HUDEP-2 (cell line): ENCODE measurements at regions not wholly inside any gene's neighbourhood (a gene's known extent, or its start where the extent isn't known, plus 50 kb on each side); places are given as distances from the start of the nearest gene placed in this dataset.
"Not testable (repeated sequence)": the region's sequence is repeated elsewhere in the genome, so short reads cannot be mapped to it uniquely, and the experiment has no call there.

Experiments used
- DNase-seq, 76 experiments: peaks; one replicate each; lab custom pipeline; 2025; ENCODE audit not compliant: unreplicated experiment in 76 of 76; lab: John Stamatoyannopoulos, UW

DNA sequence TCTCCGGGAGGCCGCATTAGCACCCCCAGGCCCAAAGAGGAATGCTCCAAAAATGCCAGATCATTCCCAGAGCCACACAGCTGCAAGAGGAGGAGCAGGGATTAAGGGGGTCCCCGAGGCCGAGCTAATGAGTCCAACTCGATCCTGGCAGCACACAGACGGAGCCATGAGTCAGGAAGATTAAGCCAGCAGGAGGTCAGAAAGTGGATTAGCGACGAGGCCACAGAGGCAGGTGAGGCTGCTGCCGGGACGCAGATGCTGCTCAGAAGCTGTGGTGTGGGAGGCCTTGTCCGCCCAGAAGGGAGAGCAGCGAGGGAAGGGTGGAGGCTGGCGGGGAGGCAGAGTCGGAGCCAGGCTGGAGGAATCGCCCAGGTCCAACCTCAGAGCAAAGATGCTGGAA lies 120.5 kb downstream of the SHANK2 start:
- DNase-seq, result no peak

DNA sequence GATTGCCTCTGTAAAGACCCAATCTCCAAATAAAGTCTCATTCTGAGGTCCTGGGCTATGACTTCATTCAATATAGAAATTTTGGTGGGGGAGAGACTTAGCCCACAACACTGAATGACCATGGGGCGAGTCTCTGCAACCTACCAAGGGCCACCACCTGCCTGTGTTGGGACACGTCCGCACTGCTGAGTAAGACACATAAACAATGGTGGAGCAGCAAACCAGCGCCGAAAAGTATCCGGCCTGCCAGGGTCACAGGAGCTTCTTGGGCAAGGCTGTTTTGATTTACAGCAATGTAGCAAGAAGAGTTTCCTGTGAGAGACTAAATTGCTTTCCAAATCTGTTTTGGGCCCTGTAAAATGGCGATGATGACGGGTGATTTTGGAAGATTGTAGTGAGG lies 122.3 kb downstream of the SHANK2 start:
- no peak for DNase-seq

DNA sequence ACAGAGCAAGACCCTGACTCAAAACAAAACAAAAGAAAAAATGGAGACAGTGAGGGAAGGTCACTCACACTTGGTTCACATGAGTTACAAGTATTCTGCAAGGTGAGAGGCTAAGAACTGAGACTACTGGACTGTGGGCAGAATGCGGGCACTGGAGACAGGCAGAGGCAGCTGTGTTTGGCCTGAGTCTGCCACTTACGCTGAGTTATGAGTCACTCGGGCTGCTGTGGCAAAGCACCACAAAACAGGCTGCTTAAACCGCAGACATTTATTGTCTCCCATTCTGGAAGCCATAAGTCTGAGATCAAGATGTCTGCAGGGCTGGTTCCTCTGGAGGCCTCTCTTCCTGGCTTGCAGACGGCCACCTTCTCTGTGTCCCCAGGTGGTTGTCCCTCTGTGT lies 122.8 kb downstream of the SHANK2 start:
- DNase-seq, result no peak

- no peak for DNase-seq
Observed at GRCh38 chr11:71127806-71128205, 124.6 kb downstream of the SHANK2 start.

DNA sequence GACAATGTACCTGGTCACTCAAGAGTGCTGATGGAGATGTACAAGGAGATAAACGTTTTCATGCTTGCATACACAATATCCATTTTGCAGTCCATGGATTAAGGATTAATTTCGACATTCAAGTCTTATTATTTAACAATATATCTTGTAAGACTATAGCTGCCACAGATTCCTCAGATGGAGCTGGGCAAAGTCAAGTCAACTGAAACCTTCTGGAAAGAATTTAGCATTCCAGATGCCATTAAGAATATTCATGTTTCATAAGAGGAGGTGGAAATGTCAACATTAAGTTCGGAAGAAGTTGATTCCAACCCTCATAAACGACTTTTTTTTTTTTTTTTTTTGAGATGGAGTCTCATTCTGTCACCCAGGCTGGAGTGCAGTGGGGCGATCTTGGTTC lies 126.0 kb downstream of the SHANK2 start:
- DNase-seq, result not testable (repeated sequence)

DNA sequence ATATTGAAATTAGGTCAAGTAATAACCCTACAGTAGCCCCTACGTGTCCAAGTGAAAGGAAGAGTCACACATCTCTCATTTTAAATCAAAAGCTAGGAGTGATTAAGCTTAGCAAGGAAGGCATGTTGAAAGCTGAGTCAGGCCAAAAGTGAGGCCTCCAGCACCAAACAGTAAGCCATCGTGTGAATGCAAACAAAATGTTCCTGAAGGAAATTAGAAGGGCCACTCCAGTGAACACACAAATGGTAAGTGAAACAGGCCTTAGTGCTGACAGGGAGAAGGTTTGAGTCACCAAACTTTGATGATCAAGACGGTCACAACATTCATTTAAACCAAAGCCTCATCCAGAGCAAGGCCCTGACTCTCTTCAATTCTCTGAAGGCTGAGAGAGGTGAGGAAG lies 127.2 kb downstream of the SHANK2 start:
- DNase-seq, result no peak

GRCh38 chr11:71124127-71124526 lies 128.2 kb downstream of the SHANK2 start:
- no peak for DNase-seq

- no peak for DNase-seq
Observed at GRCh38 chr11:71120471-71120896, 131.9 kb downstream of the SHANK2 start.

DNA sequence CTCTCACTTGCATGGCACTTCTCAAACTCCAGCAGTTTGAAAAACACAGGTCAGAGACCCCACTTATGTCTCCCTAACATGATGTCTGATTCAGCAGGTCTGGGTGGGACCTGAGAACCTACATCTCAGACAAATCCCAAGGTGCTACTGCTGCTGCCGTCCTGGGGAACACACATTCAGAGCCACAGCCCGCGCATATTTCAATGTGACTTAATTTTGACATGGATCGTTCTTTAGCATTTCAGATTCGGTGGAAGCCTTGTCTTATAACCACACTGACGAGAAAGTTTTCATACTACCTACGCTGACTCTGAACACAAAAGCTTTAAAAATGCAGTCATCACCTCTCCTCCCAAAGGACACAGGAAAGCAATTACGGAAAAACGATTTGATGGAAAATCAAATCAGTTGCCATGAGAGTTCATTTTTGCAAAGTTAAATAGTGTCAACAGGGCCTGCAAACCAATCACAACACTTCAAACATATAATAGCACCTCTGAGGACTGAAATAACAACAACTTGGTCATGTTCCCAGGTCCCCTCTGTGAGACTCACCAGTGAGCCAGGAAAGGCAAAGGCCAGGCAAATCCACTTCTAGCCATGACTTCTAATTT lies 132.6 kb downstream of the SHANK2 start:
- DNase-seq, result no peak

DNA sequence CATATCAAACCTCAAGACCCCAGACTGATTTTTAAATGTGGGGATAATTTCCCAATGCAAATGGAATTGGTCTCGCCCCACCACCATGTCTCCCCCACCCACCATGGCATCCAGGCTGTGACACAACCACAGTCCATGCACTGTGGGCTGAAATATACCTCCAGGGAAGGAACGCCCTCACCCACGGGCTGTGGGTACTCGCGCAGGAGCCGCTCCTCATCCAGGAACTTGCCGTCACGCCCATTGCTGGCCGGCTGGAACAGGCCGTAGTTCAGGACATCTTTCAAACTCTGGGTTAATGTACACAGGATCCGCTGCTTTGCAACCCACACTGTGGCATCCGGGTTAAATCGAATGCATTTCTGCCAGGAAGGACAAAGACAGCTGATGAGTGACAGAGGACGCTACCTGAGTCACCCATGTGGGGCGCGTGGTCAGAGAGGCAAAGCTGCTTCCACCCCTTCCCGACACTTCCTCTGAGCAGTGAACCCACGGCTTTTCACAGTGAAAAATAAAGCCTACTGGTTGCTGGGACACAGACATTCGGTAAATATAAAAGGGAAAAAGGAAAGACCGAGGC lies 133.6 kb downstream of the SHANK2 start:
- DNase-seq, result no peak

DNA sequence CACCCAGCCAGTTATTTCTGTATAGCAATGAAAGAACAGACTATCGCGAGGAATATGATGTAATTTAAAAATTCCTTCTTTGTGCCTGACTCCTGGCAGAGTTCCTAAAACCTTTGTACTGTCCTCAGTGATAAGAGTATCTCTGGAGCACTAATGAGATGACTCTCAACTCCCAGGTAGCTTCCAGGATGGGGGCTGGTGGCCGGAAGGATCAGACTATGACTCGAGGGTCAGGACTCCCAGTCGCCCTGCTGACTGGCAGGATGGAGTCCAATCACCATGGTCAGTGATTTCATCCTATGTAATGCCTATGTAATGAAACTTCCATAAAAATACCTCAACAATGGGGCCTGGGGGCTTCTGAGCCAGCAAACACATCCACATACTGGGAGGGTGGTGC lies 135.1 kb downstream of the SHANK2 start:
- no peak for DNase-seq

GRCh38 chr11:71116693-71117040 lies 135.7 kb downstream of the SHANK2 start:
- DNase-seq, result no peak

DNA sequence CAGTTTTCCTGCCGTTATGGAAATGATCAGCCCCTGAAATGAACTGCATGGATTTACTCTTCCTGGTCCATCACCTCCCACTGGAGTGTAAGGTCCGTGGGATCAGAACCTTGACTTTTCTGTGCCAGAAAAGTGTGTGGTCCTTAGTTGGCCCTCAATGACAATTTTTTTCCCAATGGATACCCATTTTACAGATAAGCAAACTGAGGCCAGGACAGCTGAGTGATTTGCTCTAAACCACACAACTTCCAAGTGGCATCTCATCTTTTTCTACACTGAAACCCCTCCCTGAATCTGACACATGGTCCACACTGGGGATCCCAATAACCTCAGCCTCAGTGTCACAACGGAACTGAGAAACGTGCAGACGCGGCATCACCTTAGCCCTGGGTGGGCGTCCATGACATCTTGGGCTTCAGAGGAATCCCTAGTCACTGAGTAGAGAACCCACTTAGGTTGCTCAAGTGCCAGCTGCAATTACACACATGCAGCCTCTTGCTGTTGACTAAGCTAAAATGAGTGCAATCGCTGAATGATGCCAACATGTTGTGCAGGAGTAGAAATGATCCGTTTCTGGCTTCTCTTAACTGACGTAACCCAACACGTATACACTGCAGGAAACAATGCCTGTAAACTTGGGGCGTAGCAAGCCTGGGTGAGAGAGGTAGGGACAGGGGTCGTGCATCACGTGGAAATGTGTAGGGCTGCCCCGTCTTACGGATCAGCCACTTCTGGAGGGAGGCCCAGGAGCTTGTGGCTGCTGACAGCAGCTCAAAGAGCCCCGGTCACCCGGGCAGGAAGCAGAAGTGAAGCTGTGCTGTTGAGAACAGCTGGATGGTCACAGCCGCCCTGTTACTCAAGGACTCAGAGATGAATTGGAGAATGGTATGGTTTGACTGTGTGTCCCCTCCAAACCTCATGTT lies 136.3 kb downstream of the SHANK2 start:
- DNase-seq, result no peak

DNA sequence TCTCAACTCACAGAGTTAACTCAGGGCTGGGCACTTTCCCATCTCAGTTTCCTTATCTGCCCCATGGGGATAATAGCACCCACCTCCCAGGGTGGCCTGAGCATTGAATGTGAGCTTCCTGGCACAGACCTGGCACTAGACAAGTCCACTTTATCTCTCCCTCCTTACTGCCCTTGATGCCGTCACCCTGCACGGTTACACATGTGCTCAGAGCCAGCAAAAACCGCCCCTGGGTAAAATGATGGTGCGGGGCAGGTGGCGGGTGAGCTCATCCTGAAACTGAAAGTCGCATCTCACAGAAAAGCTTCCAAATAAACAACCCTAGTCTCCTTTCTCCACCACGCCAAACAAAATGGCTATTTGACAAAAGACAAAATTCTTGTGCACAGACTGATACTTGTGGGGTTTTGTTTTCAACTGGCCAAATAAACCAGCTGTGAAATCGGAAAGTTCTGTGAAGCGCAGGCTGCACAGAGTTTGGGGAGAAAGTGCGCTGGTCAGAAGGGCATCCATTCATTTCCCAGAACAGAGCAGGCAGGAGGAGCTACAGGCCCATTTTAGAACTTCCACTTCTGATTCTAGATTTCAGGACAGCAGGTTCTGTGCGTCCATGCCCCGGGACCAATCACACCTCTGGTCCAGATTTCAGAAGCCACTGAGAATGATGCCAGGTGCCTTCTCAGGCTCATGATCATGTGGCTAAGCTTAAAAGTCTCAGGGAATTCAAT lies 138.1 kb downstream of the SHANK2 start:
- DNase-seq, result no peak

GRCh38 chr11:71112990-71113389 lies 139.4 kb downstream of the SHANK2 start:
- no peak for DNase-seq

DNA sequence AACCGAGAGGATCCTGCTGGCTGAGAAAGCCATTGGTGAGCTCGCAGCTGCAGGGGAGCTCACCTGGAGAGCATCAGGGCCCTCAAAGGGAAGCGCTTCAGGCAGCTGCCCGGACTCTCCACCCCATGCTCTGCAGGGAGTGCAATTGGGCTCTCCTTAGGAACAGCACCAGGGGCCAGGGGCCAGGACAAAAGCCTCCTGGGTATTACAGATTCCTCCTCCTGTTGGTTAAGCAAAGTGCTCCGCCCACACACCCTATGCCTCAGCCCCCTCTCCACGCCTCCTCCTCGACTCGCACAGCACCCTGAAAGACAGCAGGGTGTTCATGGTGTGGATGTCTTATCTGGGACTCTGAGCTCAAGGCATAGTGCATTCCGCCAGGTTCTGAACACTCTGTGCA lies 139.9 kb downstream of the SHANK2 start:
- no peak for DNase-seq

DNA sequence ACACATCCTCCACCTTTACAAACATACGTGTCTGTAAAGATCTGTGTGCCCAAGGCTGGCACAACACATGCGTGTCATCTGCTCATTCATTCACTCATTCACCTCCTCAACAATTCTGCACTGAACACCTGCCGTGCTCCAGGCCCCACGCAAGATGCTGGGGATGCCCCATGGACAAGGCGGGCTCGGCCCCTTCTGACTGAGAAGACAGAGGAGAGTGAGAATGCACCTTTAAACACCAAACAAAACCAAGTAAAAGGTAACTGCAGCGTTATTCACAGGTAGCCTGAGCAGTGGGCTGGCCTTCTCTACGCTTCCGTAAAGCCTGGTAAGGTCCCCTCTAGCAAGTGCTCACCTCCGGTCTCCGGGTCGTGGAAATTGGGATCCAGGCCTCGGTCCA lies 142.8 kb downstream of the SHANK2 start:
- no peak for DNase-seq

GRCh38 chr11:71109186-71109585 lies 143.2 kb downstream of the SHANK2 start:
- no peak for DNase-seq

DNA sequence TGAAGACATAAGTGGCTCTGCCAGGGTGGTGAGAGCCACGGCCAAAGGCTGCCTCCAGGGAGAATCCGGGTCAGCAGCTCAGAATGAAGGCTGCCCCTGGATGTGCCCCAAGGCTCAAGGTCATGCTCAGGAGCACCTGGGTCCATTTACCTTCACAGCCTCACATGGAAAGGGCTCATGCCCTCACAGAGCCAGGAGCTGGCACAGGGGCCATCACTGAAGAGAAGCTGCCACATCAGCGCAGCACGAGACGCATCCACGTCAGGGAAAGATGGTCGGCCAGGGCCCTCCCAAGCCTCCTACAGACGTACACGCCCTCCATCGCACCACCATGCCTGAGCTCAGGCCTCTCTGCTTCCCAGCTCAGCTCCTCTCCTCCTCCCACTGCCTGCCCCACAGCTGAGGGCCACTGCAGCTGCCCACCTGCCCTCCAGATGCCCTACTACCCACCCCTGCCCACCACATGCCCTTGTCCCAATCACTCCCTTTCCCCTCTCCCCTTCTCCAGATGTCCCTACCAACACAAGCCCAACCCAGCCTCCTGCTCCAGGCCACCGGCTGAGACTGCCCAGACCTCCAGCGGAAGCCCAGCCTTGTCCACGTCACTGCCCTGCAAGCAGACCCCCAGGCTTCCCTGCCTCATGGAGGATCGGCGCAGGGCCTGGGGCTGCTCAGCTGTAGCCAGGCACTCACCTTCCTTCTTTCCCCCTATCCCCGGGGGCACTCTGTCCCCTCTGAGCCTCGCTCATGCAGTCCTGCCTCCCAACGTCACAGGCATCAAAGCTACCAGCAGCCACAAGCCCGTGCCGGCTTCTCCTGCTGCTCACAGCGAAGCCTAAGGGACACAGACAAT lies 144.1 kb downstream of the SHANK2 start:
- no peak for DNase-seq

GRCh38 chr11:71106671-71107070 lies 145.7 kb downstream of the SHANK2 start:
- DNase-seq, result no peak
